WTC11 (cell line): ENCODE measurements at regions not wholly inside any gene's neighbourhood (a gene's known extent, or its start where the extent isn't known, plus 50 kb on each side); places are given as distances from the start of the nearest gene placed in this dataset.

Source experiments
- CREB1 ChIP-seq: sonication (generic); formaldehyde crosslinking; IDR thresholded peaks from 2 replicates; pipeline ENCODE4 v1.8.0; 2023; ENCODE audit warnings: mild to moderate bottlenecking, missing genetic modification reagents
- IRF1 ChIP-seq: sonication (generic); formaldehyde crosslinking; IDR thresholded peaks from 2 replicates; pipeline ENCODE4 v1.8.0; 2023; ENCODE audit warnings: missing genetic modification reagents
- IRF2 ChIP-seq: sonication (generic); formaldehyde crosslinking; IDR thresholded peaks from 2 replicates; pipeline ENCODE4 v1.8.0; 2022; ENCODE audit warnings: low read depth, missing genetic modification reagents, borderline replicate concordance
- JUN ChIP-seq: sonication (generic); formaldehyde crosslinking; IDR thresholded peaks from 2 replicates; pipeline ENCODE4 v1.8.0; 2023; ENCODE audit warnings: mild to moderate bottlenecking, missing genetic modification reagents
- KAT7 ChIP-seq: sonication (generic); formaldehyde crosslinking; IDR thresholded peaks from 2 replicates; pipeline ENCODE4 v1.8.1; 2023; ENCODE audit warnings: missing genetic modification reagents, mild to moderate bottlenecking, borderline replicate concordance
- MLX ChIP-seq: sonication (generic); formaldehyde crosslinking; IDR thresholded peaks from 2 replicates; pipeline ENCODE4 v1.8.1; 2023; ENCODE audit warnings: mild to moderate bottlenecking, missing genetic modification reagents, moderate library complexity
- NFYB ChIP-seq: sonication (generic); formaldehyde crosslinking; conservative IDR thresholded peaks from 2 replicates; pipeline ENCODE4 v1.8.0; 2022; ENCODE audit warnings: low read depth, missing genetic modification reagents
- ZNF138 ChIP-seq: sonication (generic); formaldehyde crosslinking; conservative IDR thresholded peaks from 2 replicates; pipeline ENCODE4 v1.8.1; 2022; ENCODE audit warnings: mild to moderate bottlenecking, moderate library complexity, missing genetic modification reagents
- ZNF232 ChIP-seq: sonication (generic); formaldehyde crosslinking; IDR thresholded peaks from 2 replicates; pipeline ENCODE4 v1.8.0; 2022; ENCODE audit warnings: mild to moderate bottlenecking, missing genetic modification reagents
- ZNF671 ChIP-seq: fragments of 250-450 bp; sonication (Bioruptor Pico); IDR thresholded peaks from 2 replicates; pipeline ENCODE4 v1.8.0; 2021; ENCODE audit warnings: mild to moderate bottlenecking
- TF ChIP-seq, protein P1 (sequence below): fragments of 200-600 bp; IDR thresholded peaks from 2 replicates; pipeline ENCODE4 v1.8.0; 2022; ENCODE audit warnings: antibody characterized with exemption
- TF ChIP-seq, protein P2 (sequence below): sonication (generic); formaldehyde crosslinking; IDR thresholded peaks from 2 replicates; pipeline ENCODE4 v1.8.0; 2022; ENCODE audit warnings: mild to moderate bottlenecking, missing genetic modification reagents

GRCh38 chr2:200179151-200179550, 127.3 kb upstream of the SPATS2L start:
- TF ChIP-seq, protein P1, sequence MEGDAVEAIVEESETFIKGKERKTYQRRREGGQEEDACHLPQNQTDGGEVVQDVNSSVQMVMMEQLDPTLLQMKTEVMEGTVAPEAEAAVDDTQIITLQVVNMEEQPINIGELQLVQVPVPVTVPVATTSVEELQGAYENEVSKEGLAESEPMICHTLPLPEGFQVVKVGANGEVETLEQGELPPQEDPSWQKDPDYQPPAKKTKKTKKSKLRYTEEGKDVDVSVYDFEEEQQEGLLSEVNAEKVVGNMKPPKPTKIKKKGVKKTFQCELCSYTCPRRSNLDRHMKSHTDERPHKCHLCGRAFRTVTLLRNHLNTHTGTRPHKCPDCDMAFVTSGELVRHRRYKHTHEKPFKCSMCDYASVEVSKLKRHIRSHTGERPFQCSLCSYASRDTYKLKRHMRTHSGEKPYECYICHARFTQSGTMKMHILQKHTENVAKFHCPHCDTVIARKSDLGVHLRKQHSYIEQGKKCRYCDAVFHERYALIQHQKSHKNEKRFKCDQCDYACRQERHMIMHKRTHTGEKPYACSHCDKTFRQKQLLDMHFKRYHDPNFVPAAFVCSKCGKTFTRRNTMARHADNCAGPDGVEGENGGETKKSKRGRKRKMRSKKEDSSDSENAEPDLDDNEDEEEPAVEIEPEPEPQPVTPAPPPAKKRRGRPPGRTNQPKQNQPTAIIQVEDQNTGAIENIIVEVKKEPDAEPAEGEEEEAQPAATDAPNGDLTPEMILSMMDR = no peak
- TF ChIP-seq ZNF232 (no peak), ZNF671 (CRISPR knock-in tag) (no peak), IRF2 (no peak), ZNF138 (no peak), KAT7 (CRISPR knock-in tag) (no peak), CREB1 (no peak), NFYB (CRISPR knock-in tag) (no peak), IRF1 (CRISPR knock-in tag) (no peak), JUN (no peak), MLX (CRISPR knock-in tag) (no peak)
- TF ChIP-seq, protein P2, sequence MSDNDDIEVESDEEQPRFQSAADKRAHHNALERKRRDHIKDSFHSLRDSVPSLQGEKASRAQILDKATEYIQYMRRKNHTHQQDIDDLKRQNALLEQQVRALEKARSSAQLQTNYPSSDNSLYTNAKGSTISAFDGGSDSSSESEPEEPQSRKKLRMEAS (CRISPR knock-in tag) = no peak
